IMR-90 (cell line): ENCODE measurements at regions not wholly inside any gene's neighbourhood (a gene's known extent, or its start where the extent isn't known, plus 50 kb on each side); places are given as distances from the start of the nearest gene placed in this dataset.

Source experiments
- ATAC-seq: fragments of 200-7000 bp; cut with Tn5 transposase; 2 replicates; pipeline ENCODE4 v1.9.1; 2020; ENCODE audit warnings: low read depth, mild to moderate bottlenecking, moderate library complexity
- BruUV-seq: library from RNA; stranded (reverse); fragments of 400-500 nt; replicated peaks from 2 replicates; lab custom pipeline; 2021; lab: Mats Ljungman, UMichigan
- CTCF ChIA-PET: fragments of 300-600 bp; formaldehyde crosslinking; extraction: SDS; loops from one replicate; lab custom pipeline; 2021; ENCODE audit warnings: antibody characterized with exemption; lab: Yijun Ruan, JAX
- POLR2A ChIA-PET: fragments of 300-600 bp; sonication (Branson Sonifier 250); formaldehyde crosslinking; loops from one replicate; lab custom pipeline; 2022; ENCODE audit warnings: antibody characterized with exemption; ENCODE audit not compliant: unreplicated experiment; lab: Charles Lee
- DNase-seq: peaks from one replicate; pipeline ENCODE4 v3.0.0; 2013
- H2AFZ ChIP-seq: replicated peaks from 2 replicates; pipeline ENCODE3; 2013; ENCODE audit warnings: low read length, mild to moderate bottlenecking; ENCODE audit not compliant: poor library complexity
- H2AK5ac ChIP-seq: 2 replicates; pipeline ENCODE4 v1.6.1; 2013; ENCODE audit warnings: low read depth, low read length, inconsistent platforms
- H2AK9ac ChIP-seq: replicated peaks from 2 replicates; pipeline ENCODE3; 2013; ENCODE audit warnings: mild to moderate bottlenecking, low read depth, low read length, moderate library complexity; ENCODE audit not compliant: poor library complexity
- H2BK120ac ChIP-seq: 2 replicates; pipeline ENCODE4 v1.6.1; 2013; ENCODE audit warnings: low read depth, low read length, inconsistent platforms
- H2BK15ac ChIP-seq: 3 replicates; pipeline ENCODE4 v1.6.1; 2013; ENCODE audit warnings: low read depth, low read length, inconsistent platforms
- H2BK20ac ChIP-seq: 2 replicates; pipeline ENCODE4 v1.6.1; 2013; ENCODE audit warnings: low read depth, mild to moderate bottlenecking, inconsistent platforms, low read length, moderate library complexity
- H2BK5ac ChIP-seq: 2 replicates; pipeline ENCODE4 v1.6.1; 2013; ENCODE audit warnings: mild to moderate bottlenecking, low read depth, low read length, inconsistent platforms; ENCODE audit not compliant: poor library complexity, severe bottlenecking
- H3K14ac ChIP-seq: replicated peaks from 2 replicates; pipeline ENCODE4 v1.6.1; 2013; ENCODE audit warnings: low read depth, low read length, inconsistent platforms
- H3K18ac ChIP-seq: 2 replicates; pipeline ENCODE4 v1.6.1; 2013; ENCODE audit warnings: low read depth, low read length, control low read depth
- H3K23ac ChIP-seq: 2 replicates; pipeline ENCODE4 v1.6.1; 2013; ENCODE audit warnings: low read depth, low read length, inconsistent platforms
- H3K27ac ChIP-seq: 2 replicates; pipeline ENCODE4 v1.5.1; 2013; ENCODE audit warnings: mild to moderate bottlenecking, control low read depth, low read length; ENCODE audit not compliant: insufficient read depth
- H3K27me3 ChIP-seq: 2 replicates; pipeline ENCODE4 v1.6.1; 2013; ENCODE audit warnings: low read length; ENCODE audit not compliant: control insufficient read depth, insufficient read depth
- H3K36me3 ChIP-seq: 2 replicates; pipeline ENCODE4 v1.6.1; 2013; ENCODE audit warnings: low read length, mixed read lengths; ENCODE audit not compliant: control insufficient read depth, insufficient read depth
- H3K4ac ChIP-seq: 2 replicates; pipeline ENCODE4 v1.6.1; 2013; ENCODE audit warnings: low read depth, low read length, inconsistent platforms
- H3K4me1 ChIP-seq: 2 replicates; pipeline ENCODE4 v1.6.1; 2013; ENCODE audit warnings: low read length, mixed read lengths; ENCODE audit not compliant: control insufficient read depth, insufficient read depth
- H3K4me2 ChIP-seq: 2 replicates; pipeline ENCODE4 v1.6.1; 2013; ENCODE audit warnings: low read depth, mild to moderate bottlenecking, control low read depth, low read length, moderate library complexity
- H3K4me3 ChIP-seq: 2 replicates; pipeline ENCODE4 v1.5.1; 2013; ENCODE audit warnings: low read depth, mild to moderate bottlenecking, control low read depth, low read length, moderate library complexity; ENCODE audit not compliant: insufficient read depth
- H3K56ac ChIP-seq: 2 replicates; pipeline ENCODE4 v1.6.1; 2013; ENCODE audit warnings: low read length, inconsistent platforms; ENCODE audit not compliant: insufficient read depth; ENCODE audit errors: extremely low read depth
- H3K79me1 ChIP-seq, 2 experiments: 2 replicates each; pipeline ENCODE4 v1.6.1; 2013; ENCODE audit warnings: low read length in 2 of 2, inconsistent platforms in 1 of 2, low read depth in 1 of 2
- H3K9ac ChIP-seq: 2 replicates; pipeline ENCODE4 v1.6.1; 2013; ENCODE audit warnings: low read depth, low read length, control low read depth
- H3K9me1 ChIP-seq: 2 replicates; pipeline ENCODE4 v1.6.1; 2013; ENCODE audit warnings: low read length, inconsistent platforms; ENCODE audit not compliant: insufficient read depth
- H3K9me3 ChIP-seq: 2 replicates; pipeline ENCODE4 v1.6.1; 2013; ENCODE audit warnings: low read length; ENCODE audit not compliant: control insufficient read depth, insufficient read depth
- H4K20me1 ChIP-seq: 2 replicates; pipeline ENCODE4 v1.6.1; 2013; ENCODE audit warnings: low read length, inconsistent platforms; ENCODE audit not compliant: insufficient read depth
- H4K5ac ChIP-seq: 2 replicates; pipeline ENCODE4 v1.6.1; 2013; ENCODE audit warnings: mild to moderate bottlenecking, low read depth, low read length, control low read depth
- H4K8ac ChIP-seq, 2 experiments: 2 replicates each; pipeline ENCODE4 v1.6.1; 2013; ENCODE audit warnings: low read depth in 2 of 2, low read length in 2 of 2, control low read depth in 1 of 2, inconsistent platforms in 1 of 2
- H4K91ac ChIP-seq: 2 replicates; pipeline ENCODE4 v1.6.1; 2013; ENCODE audit warnings: low read depth, low read length, inconsistent platforms; ENCODE audit not compliant: insufficient read depth
- POLR2A ChIP-seq: IDR thresholded peaks from 2 replicates; pipeline ENCODE4 v1.6.1; 2012; ENCODE audit warnings: mild to moderate bottlenecking, low read depth, low read length
- RAD21 ChIP-seq: IDR thresholded peaks from 2 replicates; pipeline ENCODE4 v1.6.1; 2012; ENCODE audit warnings: low read length, improper control_type of control experiment
- SMC3 ChIP-seq: fragments of 150-350 bp; IDR thresholded peaks from 2 replicates; pipeline ENCODE4 v1.6.1; 2016; ENCODE audit warnings: low read depth, mild to moderate bottlenecking, antibody characterized with exemption, low read length, moderate library complexity
- WGBS, 2 experiments: methylation state at CpG; one replicate each; pipeline versions ENCODE4 v1.1.5 to v1.1.7; 2013; ENCODE audit warnings: missing lambda C conversion rate in 2 of 2; ENCODE audit not compliant: insufficient read length in 1 of 2; ENCODE audit errors: extremely low coverage in 2 of 2; 5-methylcytosine and 5-hydroxymethylcytosine counted together
- dilution Hi-C: fragments of 300-500 bp; cut with HindIII; formaldehyde crosslinking; loops from one replicate; pipeline ENCODE4 v1.14.3; 2018; ENCODE audit warnings: low sequenced_read_pairs; ENCODE audit not compliant: unreplicated experiment
- in situ Hi-C: fragments of 300-500 bp; cut with MboI; formaldehyde crosslinking; loops from 3 replicates; pipeline ENCODE4 v1.14.3; 2019; ENCODE audit warnings: low sequenced_read_pairs, inconsistent platforms, mixed read lengths
- intact Hi-C: fragments of 100-400 bp; cut with micrococcal nuclease; formaldehyde crosslinking; loops from 2 replicates; pipeline ENCODE4 v1.10.0; 2022
- TF ChIP-seq, protein P1 (sequence below): fragments of 150-350 bp; IDR thresholded peaks from 2 replicates; pipeline ENCODE4 v1.6.1; 2017; ENCODE audit warnings: mild to moderate bottlenecking, antibody characterized with exemption, low read length, low read depth

DNA sequence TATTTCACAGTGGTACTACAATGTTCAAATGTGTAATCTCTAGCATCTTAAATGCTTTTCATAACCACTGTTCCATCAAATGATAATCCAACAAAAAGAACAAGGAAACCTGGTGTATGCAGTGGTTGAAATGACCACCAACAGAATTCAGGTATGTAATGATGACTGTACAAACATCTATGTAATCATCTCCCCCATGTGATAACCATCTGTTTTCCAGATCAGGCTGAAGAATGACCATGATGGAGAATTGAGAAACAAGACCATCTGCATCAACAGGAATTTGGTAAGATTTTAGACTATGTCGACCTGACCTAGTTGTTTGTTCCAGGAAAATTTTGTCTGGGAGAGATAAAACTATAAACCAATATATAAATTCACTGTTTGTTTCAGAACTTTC lies 81.3 kb upstream of the ASCC3 start:
- DNase-seq = no peak
- no peaks in the 10 kb centered on the region for H3K9me1 ChIP-seq
- H4K20me1 ChIP-seq = no peaks in the 10 kb centered on the region
- H2BK5ac ChIP-seq = no peak overlapping the region
- no peak for ATAC-seq
- ChIA-PET CTCF (no interaction called here), POLR2A (no interaction called here)
- no peak overlapping the region for H3K27ac ChIP-seq
- no peaks in the 10 kb centered on the region for H3K79me1 ChIP-seq
- intact Hi-C loops = no loop called here
- H3K9me3 ChIP-seq = no peaks in the 10 kb centered on the region
- H3K18ac ChIP-seq = no peak overlapping the region
- H2BK120ac ChIP-seq = no peak overlapping the region
- no peak overlapping the region for H4K91ac ChIP-seq
- no TSS peak for BruUV-seq
- TF ChIP-seq RAD21 (no peak), POLR2A (no peak), SMC3 (no peak)
- TF ChIP-seq, protein P1, sequence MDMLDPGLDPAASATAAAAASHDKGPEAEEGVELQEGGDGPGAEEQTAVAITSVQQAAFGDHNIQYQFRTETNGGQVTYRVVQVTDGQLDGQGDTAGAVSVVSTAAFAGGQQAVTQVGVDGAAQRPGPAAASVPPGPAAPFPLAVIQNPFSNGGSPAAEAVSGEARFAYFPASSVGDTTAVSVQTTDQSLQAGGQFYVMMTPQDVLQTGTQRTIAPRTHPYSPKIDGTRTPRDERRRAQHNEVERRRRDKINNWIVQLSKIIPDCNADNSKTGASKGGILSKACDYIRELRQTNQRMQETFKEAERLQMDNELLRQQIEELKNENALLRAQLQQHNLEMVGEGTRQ = no peak
- H4K5ac ChIP-seq = no peak overlapping the region
- no peak overlapping the region for H3K14ac ChIP-seq
- no peak overlapping the region for H4K8ac ChIP-seq
- no peak overlapping the region for H2BK20ac ChIP-seq
- no peak overlapping the region for H3K4me2 ChIP-seq
- dilution Hi-C loops = no loop called here
- no peak overlapping the region for H2AK9ac ChIP-seq
- no peaks in the 10 kb centered on the region for H3K4me1 ChIP-seq
- WGBS, 2 experiments = no CpG with 5 or more reads among the region's 1 CpG
- H3K4ac ChIP-seq = no peak overlapping the region
- in situ Hi-C loops = no loop called here
- no peak overlapping the region for H2BK15ac ChIP-seq
- H2AFZ ChIP-seq = no peak overlapping the region
- no peak overlapping the region for H3K9ac ChIP-seq
- no peak overlapping the region for H3K23ac ChIP-seq
- H3K36me3 ChIP-seq = no peaks in the 10 kb centered on the region
- H3K56ac ChIP-seq = no peak overlapping the region
- no peaks in the 10 kb centered on the region for H3K27me3 ChIP-seq
- H3K4me3 ChIP-seq = no peak overlapping the region
- H2AK5ac ChIP-seq = no peak overlapping the region
